GM21423 (cell line): ENCODE measurements at regions not wholly inside any gene's neighbourhood (a gene's known extent, or its start where the extent isn't known, plus 50 kb on each side); places are given as distances from the start of the nearest gene placed in this dataset.

ENCODE experiments used
- ATAC-seq: cut with Tn5 transposase; IDR thresholded peaks from one replicate; pipeline ENCODE4 v1.9.1; 2021; ENCODE audit warnings: mild to moderate bottlenecking, moderate library complexity; ENCODE audit not compliant: unreplicated experiment

- ATAC-seq, result no peak
Measured at GRCh38 chr7:13179011-13179582, 491.7 kb downstream of the ARL4A start.

GRCh38 chr7:13179775-13180523 lies 492.5 kb downstream of the ARL4A start:
- ATAC-seq, result no peak

- ATAC-seq, result no peak
Measured at GRCh38 chr7:13181216-13181615, 493.8 kb downstream of the ARL4A start.

- ATAC-seq, result no peak
Measured at GRCh38 chr7:13185139-13185538, 497.7 kb downstream of the ARL4A start.

GRCh38 chr7:13188236-13188805 lies 500.9 kb downstream of the ARL4A start:
- no peak for ATAC-seq

- no peak for ATAC-seq
Measured at GRCh38 chr7:13188922-13189321, 501.5 kb downstream of the ARL4A start.

- ATAC-seq, result no peak
Measured at GRCh38 chr7:13189668-13190067, 502.2 kb downstream of the ARL4A start.

GRCh38 chr7:13197501-13197900 lies 510.1 kb downstream of the ARL4A start:
- no peak for ATAC-seq

GRCh38 chr7:13198036-13198435 lies 510.6 kb downstream of the ARL4A start:
- ATAC-seq, result no peak

- ATAC-seq, result no peak
Measured at GRCh38 chr7:13198727-13199126, 511.3 kb downstream of the ARL4A start.

GRCh38 chr7:13201628-13202027 lies 514.2 kb downstream of the ARL4A start:
- ATAC-seq, result no peak

- no peak for ATAC-seq
Measured at GRCh38 chr7:13217768-13218167, 530.3 kb downstream of the ARL4A start.

GRCh38 chr7:13225068-13225467 lies 537.6 kb downstream of the ARL4A start:
- no peak for ATAC-seq

GRCh38 chr7:13226385-13226784 lies 539.0 kb downstream of the ARL4A start:
- no peak for ATAC-seq

- ATAC-seq, result no peak
Measured at GRCh38 chr7:13231216-13231615, 543.8 kb downstream of the ARL4A start.

GRCh38 chr7:13235436-13235835 lies 548.0 kb downstream of the ARL4A start:
- ATAC-seq, result no peak

GRCh38 chr7:13236026-13236425 lies 548.6 kb downstream of the ARL4A start:
- ATAC-seq, result no peak

- ATAC-seq, result no peak
Measured at GRCh38 chr7:13240349-13240748, 552.9 kb downstream of the ARL4A start.

GRCh38 chr7:13241416-13241815 lies 554.0 kb downstream of the ARL4A start:
- no peak for ATAC-seq

GRCh38 chr7:13257661-13258060 lies 570.2 kb downstream of the ARL4A start:
- ATAC-seq, result no peak

- no peak for ATAC-seq
Measured at GRCh38 chr7:13258386-13258785, 571.0 kb downstream of the ARL4A start.

- no peak for ATAC-seq
Measured at GRCh38 chr7:13259930-13260329, 572.5 kb downstream of the ARL4A start.
